H1 (cell line): ENCODE measurements at regions not wholly inside any gene's neighbourhood (a gene's known extent, or its start where the extent isn't known, plus 50 kb on each side); places are given as distances from the start of the nearest gene placed in this dataset.
"Not testable (repeated sequence)": the region's sequence is repeated elsewhere in the genome, so short reads cannot be mapped to it uniquely, and the experiment has no call there.

Experiments used
- CTCF ChIA-PET: fragments of 300-600 bp; sonication (Branson Sonifier 250); formaldehyde crosslinking; loops from one replicate; lab custom pipeline; 2021; ENCODE audit not compliant: partially characterized antibody; lab: Charles Lee
- POLR2A ChIA-PET: fragments of 300-600 bp; sonication (Branson Sonifier 250); formaldehyde crosslinking; loops from one replicate; lab custom pipeline; 2021; ENCODE audit warnings: inconsistent platforms; ENCODE audit not compliant: partially characterized antibody; lab: Charles Lee
- DNase-seq, 2 experiments: peaks; one replicate each; pipeline versions ENCODE4 v3.0.0 to v3.0.0-alpha.2; 2010 to 2022; ENCODE audit warnings: low spot score in 2 of 2, low read depth in 1 of 2, mixed read lengths in 1 of 2
- FAIRE-seq: peaks from 2 replicates; lab custom pipeline; 2011; peaks lifted over from hg19 to GRCh38; lab: Jason Lieb, UNC
- H2AFZ ChIP-seq: 2 replicates; pipeline ENCODE4 v1.8.1; 2012; ENCODE audit warnings: low read length, inconsistent platforms
- H2AK5ac ChIP-seq: 2 replicates; pipeline ENCODE4 v1.6.1; 2013; ENCODE audit warnings: low read depth, low read length
- H2BK120ac ChIP-seq: replicated peaks from 2 replicates; pipeline ENCODE3; 2013; ENCODE audit warnings: low read depth, low read length, inconsistent platforms
- H2BK12ac ChIP-seq: 2 replicates; pipeline ENCODE4 v1.6.1; 2013; ENCODE audit warnings: low read depth, low read length
- H2BK15ac ChIP-seq: 2 replicates; pipeline ENCODE4 v1.6.1; 2013; ENCODE audit warnings: low read length
- H2BK20ac ChIP-seq: 2 replicates; pipeline ENCODE4 v1.6.1; 2013; ENCODE audit warnings: low read length
- H2BK5ac ChIP-seq: 2 replicates; pipeline ENCODE4 v1.6.1; 2013; ENCODE audit warnings: low read depth, low read length
- H3K14ac ChIP-seq: 2 replicates; pipeline ENCODE4 v1.6.1; 2013; ENCODE audit warnings: inconsistent platforms; ENCODE audit not compliant: insufficient read length
- H3K18ac ChIP-seq: 2 replicates; pipeline ENCODE4 v1.6.1; 2013; ENCODE audit warnings: low read length; ENCODE audit errors: extremely low read depth
- H3K23ac ChIP-seq: 2 replicates; pipeline ENCODE4 v1.6.1; 2013; ENCODE audit warnings: inconsistent platforms; ENCODE audit not compliant: insufficient read length
- H3K23me2 ChIP-seq: 2 replicates; pipeline ENCODE4 v1.6.1; 2013; ENCODE audit warnings: low read depth, low read length
- H3K27ac ChIP-seq: 2 replicates; pipeline ENCODE4 v1.6.1; 2011; ENCODE audit warnings: low read depth, low read length, inconsistent platforms
- H3K27me3 ChIP-seq, 4 experiments: replicated peaks in 1 of 4; 1 replicate in 1 of 4; 2 replicates in 3 of 4; pipeline versions ENCODE4 v1.6.1 to v1.8.1; 2011 to 2013; ENCODE audit warnings: low read length in 3 of 4, mild to moderate bottlenecking in 3 of 4, inconsistent platforms in 2 of 4, mixed read lengths in 2 of 4, moderate library complexity in 1 of 4; ENCODE audit not compliant: control insufficient read depth in 3 of 4, insufficient read depth in 3 of 4; ENCODE audit errors: extremely low read depth in 1 of 4
- H3K36me3 ChIP-seq, 4 experiments: 2 replicates each; pipeline versions ENCODE4 v1.6.1 to v1.8.1; 2011 to 2013; ENCODE audit warnings: mild to moderate bottlenecking in 4 of 4, low read length in 3 of 4, moderate library complexity in 2 of 4, control low read depth in 1 of 4, inconsistent platforms in 1 of 4; ENCODE audit not compliant: insufficient read depth in 4 of 4, control insufficient read depth in 2 of 4
- H3K4ac ChIP-seq: replicated peaks from 2 replicates; pipeline ENCODE3; 2013; ENCODE audit warnings: low read length, low read depth, mixed read lengths, inconsistent platforms; ENCODE audit not compliant: insufficient read length
- H3K4me1 ChIP-seq, 4 experiments: replicated peaks in 1 of 4; 1 replicate in 1 of 4; 2 replicates in 3 of 4; pipeline versions ENCODE4 v1.6.1 to v1.8.1; 2011 to 2013; ENCODE audit warnings: low read length in 3 of 4, inconsistent platforms in 2 of 4, mixed read lengths in 1 of 4; ENCODE audit not compliant: insufficient read depth in 4 of 4, control insufficient read depth in 3 of 4
- H3K4me2 ChIP-seq, 2 experiments: 2 replicates each; pipeline versions ENCODE4 v1.6.1 to v1.8.1; 2011 to 2013; ENCODE audit warnings: low read depth in 2 of 2, low read length in 2 of 2, control low read depth in 1 of 2, inconsistent platforms in 1 of 2, mild to moderate bottlenecking in 1 of 2; ENCODE audit not compliant: insufficient read depth in 1 of 2
- H3K4me3 ChIP-seq, 4 experiments: fragments of 200-600, 300-600 bp in 1 of 4; sonication (generic), shearing (Covaris generic), sonication (Bioruptor Twin) in 1 of 4; 2 replicates each; pipeline versions ENCODE4 v1.5.1 to v1.8.1; 2011 to 2016; ENCODE audit warnings: low read length in 4 of 4, low read depth in 3 of 4, control low read depth in 2 of 4, inconsistent platforms in 2 of 4, mild to moderate bottlenecking in 2 of 4, mixed read lengths in 1 of 4, moderate library complexity in 1 of 4; ENCODE audit not compliant: insufficient read depth in 2 of 4; ENCODE audit errors: extremely low read depth in 1 of 4
- H3K56ac ChIP-seq: replicated peaks from 2 replicates; pipeline ENCODE3; 2013; ENCODE audit warnings: low read depth, mild to moderate bottlenecking, mixed read lengths, low read length, inconsistent platforms; ENCODE audit not compliant: insufficient read length
- H3K79me1 ChIP-seq: 2 replicates; pipeline ENCODE4 v1.6.1; 2013; ENCODE audit warnings: low read depth, low read length, control low read depth
- H3K79me2 ChIP-seq, 2 experiments: 2 replicates each; pipeline versions ENCODE4 v1.6.1 to v1.8.1; 2012 to 2013; ENCODE audit warnings: low read length in 2 of 2, mild to moderate bottlenecking in 2 of 2, inconsistent platforms in 1 of 2; ENCODE audit not compliant: insufficient read depth in 2 of 2, control insufficient read depth in 1 of 2
- H3K9ac ChIP-seq, 4 experiments: replicated peaks in 1 of 4; 1 replicate in 1 of 4; 2 replicates in 3 of 4; pipeline versions ENCODE4 v1.6.1 to v1.8.1; 2011 to 2013; ENCODE audit warnings: low read depth in 3 of 4, low read length in 3 of 4, control low read depth in 2 of 4, mild to moderate bottlenecking in 2 of 4, moderate library complexity in 2 of 4, inconsistent platforms in 1 of 4; ENCODE audit errors: extremely low read depth in 1 of 4
- H3K9me3 ChIP-seq, 2 experiments: 2 replicates each; pipeline versions ENCODE4 v1.6.1 to v1.8.1; 2012 to 2013; ENCODE audit warnings: mild to moderate bottlenecking in 2 of 2, moderate library complexity in 2 of 2, control low read depth in 1 of 2, inconsistent platforms in 1 of 2, low read depth in 1 of 2, low read length in 1 of 2, mixed read lengths in 1 of 2; ENCODE audit not compliant: insufficient read depth in 2 of 2
- H4K20me1 ChIP-seq, 2 experiments: replicated peaks in 1 of 2; 2 replicates each; pipeline versions ENCODE3 to v1.8.1; 2011 to 2013; ENCODE audit warnings: inconsistent platforms in 2 of 2, low read length in 2 of 2, mild to moderate bottlenecking in 1 of 2; ENCODE audit not compliant: insufficient read depth in 2 of 2, control insufficient read depth in 1 of 2
- H4K5ac ChIP-seq: 2 replicates; pipeline ENCODE4 v1.6.1; 2013; ENCODE audit warnings: low read length, low read depth, mixed read lengths, inconsistent platforms; ENCODE audit not compliant: insufficient read length
- H4K8ac ChIP-seq: 2 replicates; pipeline ENCODE4 v1.8.0; 2013; ENCODE audit warnings: mild to moderate bottlenecking, moderate library complexity, low read length, inconsistent platforms; ENCODE audit not compliant: insufficient read depth; ENCODE audit errors: extremely low read depth
- H4K91ac ChIP-seq: replicated peaks from 2 replicates; pipeline ENCODE3; 2013; ENCODE audit warnings: low read length, mixed read lengths, inconsistent platforms; ENCODE audit not compliant: insufficient read length
- MAFK ChIP-seq: IDR thresholded peaks from 2 replicates; pipeline ENCODE4 v1.6.1; 2012; ENCODE audit warnings: low read depth, mild to moderate bottlenecking, improper control_type of control experiment, low read length
- TBP ChIP-seq: IDR thresholded peaks from 2 replicates; pipeline ENCODE4 v1.6.1; 2011; ENCODE audit warnings: low read depth, low read length, improper control_type of control experiment
- WGBS, 2 experiments: shearing (Covaris generic) in 1 of 2; methylation state at CpG; one replicate each; pipeline versions ENCODE4 v1.1.6 to v1.1.7; 2013 to 2015; ENCODE audit warnings: low lambda C conversion rate in 2 of 2, mixed read lengths in 2 of 2, inconsistent platforms in 1 of 2, low coverage in 1 of 2, missing lambda C conversion rate in 1 of 2; ENCODE audit not compliant: insufficient replicate concordance in 2 of 2, insufficient coverage in 1 of 2, insufficient read length in 1 of 2; ENCODE audit errors: extremely low coverage in 1 of 2, missing lambda C conversion rate in 1 of 2; 5-methylcytosine and 5-hydroxymethylcytosine counted together

GRCh38 chr6:26749759-26750126 lies 90.2 kb upstream of the ZNF322 start:
- FAIRE-seq, H4K8ac ChIP-seq, H3K9me3 ChIP-seq, H3K79me1 ChIP-seq, H4K91ac ChIP-seq, H3K27ac ChIP-seq, H3K36me3 ChIP-seq, CTCF ChIA-PET, H2BK15ac ChIP-seq, H3K79me2 ChIP-seq, H2BK20ac ChIP-seq, H2AFZ ChIP-seq, POLR2A ChIA-PET, H2BK120ac ChIP-seq, H3K4me1 ChIP-seq, H4K5ac ChIP-seq, H3K4ac ChIP-seq, H3K23me2 ChIP-seq, H2BK5ac ChIP-seq, H3K9ac ChIP-seq, H3K23ac ChIP-seq, H3K14ac ChIP-seq, H4K20me1 ChIP-seq, H3K18ac ChIP-seq, H2BK12ac ChIP-seq, H3K56ac ChIP-seq, H2AK5ac ChIP-seq: not testable (repeated sequence)
- DNase-seq: peak in 1 of 2 experiments; percentile 67
- 9% methylated on average over 9 of the region's 9 CpGs; no CpG with 5 or more reads in 1 of the 2 experiments for WGBS, 2 experiments
- peak; percentile 27; the same call in 1 of the 2 replicates for TF ChIP-seq MAFK
- peak; percentile 96 for TF ChIP-seq TBP
- H3K4me2 ChIP-seq: peak overlapping the region; percentile 53 to 67
- peaks cover 8 to 21% (median 13%) of the 10 kb centered on the region in 4 experiments for H3K27me3 ChIP-seq
- H3K4me3 ChIP-seq: peak overlapping the region; percentile 40 to 64 (median 48); a peak in 5 of 8 replicates
